Endothelial cell of umbilical vein (primary cell): ENCODE measurements at regions not wholly inside any gene's neighbourhood (a gene's known extent, or its start where the extent isn't known, plus 50 kb on each side); places are given as distances from the start of the nearest gene placed in this dataset.
"Not testable (repeated sequence)": the region's sequence is repeated elsewhere in the genome, so short reads cannot be mapped to it uniquely, and the experiment has no call there.

Source experiments
- BruUV-seq: library from RNA; stranded (reverse); fragments of 400-500 nt; replicated peaks from 2 replicates; lab custom pipeline; 2021; lab: Mats Ljungman, UMichigan
- CTCF ChIA-PET: fragments of 300-600, 350-600 bp; sonication (Branson Sonifier 250); formaldehyde crosslinking; loops from one replicate; lab custom pipeline; 2021; ENCODE audit warnings: antibody characterized with exemption, inconsistent platforms; lab: Charles Lee
- POLR2A ChIA-PET: fragments of 300-600, 350-600 bp; sonication (Branson Sonifier 250); formaldehyde crosslinking; loops from one replicate; lab custom pipeline; 2021; ENCODE audit warnings: antibody characterized with exemption, inconsistent platforms; lab: Charles Lee
- DNase-seq: peaks from one replicate; pipeline ENCODE4 v3.0.0-alpha.2; 2011; ENCODE audit warnings: low read depth, low spot score
- FAIRE-seq: peaks from 2 replicates; lab custom pipeline; 2011; peaks lifted over from hg19 to GRCh38; lab: Jason Lieb, UNC
- H2AFZ ChIP-seq: 2 replicates; pipeline ENCODE4 v1.6.0; 2012; ENCODE audit warnings: low read depth, low read length, control low read depth, inconsistent platforms
- H3K27ac ChIP-seq: 2 replicates; pipeline ENCODE4 v1.5.1; 2011; ENCODE audit warnings: low read depth, mild to moderate bottlenecking, control low read depth, low read length, moderate library complexity; ENCODE audit not compliant: insufficient read depth
- H3K27me3 ChIP-seq, 2 experiments: 2 replicates each; pipeline versions ENCODE4 v1.6.0 to v1.6.1; 2011; ENCODE audit warnings: low read length in 2 of 2, mixed read lengths in 1 of 2; ENCODE audit not compliant: control insufficient read depth in 2 of 2, insufficient read depth in 2 of 2
- H3K36me3 ChIP-seq, 2 experiments: 2 replicates in 1 of 2; 3 replicates in 1 of 2; pipeline ENCODE4 v1.5.1; 2011; ENCODE audit warnings: low read length in 2 of 2, mild to moderate bottlenecking in 1 of 2, moderate library complexity in 1 of 2; ENCODE audit not compliant: control insufficient read depth in 2 of 2, insufficient read depth in 2 of 2; ENCODE audit errors: extremely low read depth in 1 of 2
- H3K4me1 ChIP-seq: 3 replicates; pipeline ENCODE4 v1.5.1; 2011; ENCODE audit warnings: mild to moderate bottlenecking, low read length; ENCODE audit not compliant: control insufficient read depth, insufficient read depth; ENCODE audit errors: extremely low read depth
- H3K4me2 ChIP-seq: 2 replicates; pipeline ENCODE4 v1.6.1; 2011; ENCODE audit warnings: low read length, control low read depth, mixed read lengths; ENCODE audit not compliant: insufficient read depth
- H3K4me3 ChIP-seq, 3 experiments: fragments of 200-600 bp in 1 of 3; sonication (generic), shearing (Covaris generic) in 1 of 3; replicated peaks in 1 of 3; 2 replicates each; pipeline ENCODE4 v1.5.1; 2011 to 2016; ENCODE audit warnings: control low read depth in 3 of 3, low read length in 3 of 3, mild to moderate bottlenecking in 2 of 3, inconsistent platforms in 1 of 3, low read depth in 1 of 3, moderate library complexity in 1 of 3; ENCODE audit not compliant: insufficient read depth in 1 of 3
- H3K79me2 ChIP-seq: 2 replicates; pipeline ENCODE4 v1.6.0; 2012; ENCODE audit warnings: low read length, inconsistent platforms; ENCODE audit not compliant: control insufficient read depth, insufficient read depth
- H3K9ac ChIP-seq: replicated peaks from 2 replicates; pipeline ENCODE3; 2011; ENCODE audit warnings: low read length, control low read depth; ENCODE audit not compliant: insufficient read depth; ENCODE audit errors: extremely low read depth
- H3K9me1 ChIP-seq: replicated peaks from 3 replicates; pipeline ENCODE4 v1.6.0; 2011; ENCODE audit warnings: mild to moderate bottlenecking, low read length; ENCODE audit not compliant: control insufficient read depth, insufficient read depth; ENCODE audit errors: extremely low read depth
- H3K9me3 ChIP-seq: replicated peaks from 2 replicates; pipeline ENCODE4 v1.5.1; 2012; ENCODE audit warnings: low read length, inconsistent platforms; ENCODE audit not compliant: control insufficient read depth, insufficient read depth
- H4K20me1 ChIP-seq: replicated peaks from 2 replicates; pipeline ENCODE3; 2011; ENCODE audit warnings: mild to moderate bottlenecking, low read length; ENCODE audit not compliant: control insufficient read depth, insufficient read depth; ENCODE audit errors: extremely low read depth
- EZH2 ChIP-seq: IDR thresholded peaks from 2 replicates; pipeline ENCODE4 v1.6.1; 2012; ENCODE audit warnings: borderline replicate concordance, low read depth, mild to moderate bottlenecking, moderate library complexity, low read length, inconsistent platforms; ENCODE audit not compliant: severe bottlenecking
- FOS ChIP-seq: IDR thresholded peaks from 2 replicates; pipeline ENCODE4 v1.6.1; 2011; ENCODE audit warnings: mild to moderate bottlenecking, low read length, moderate library complexity, borderline replicate concordance; ENCODE audit not compliant: insufficient read depth
- GATA2 ChIP-seq: IDR thresholded peaks from 2 replicates; pipeline ENCODE4 v1.7.0; 2011; ENCODE audit warnings: low read depth, mild to moderate bottlenecking, moderate library complexity, mixed read lengths, low read length; ENCODE audit not compliant: insufficient read length, insufficient read depth
- JUN ChIP-seq: IDR thresholded peaks from 2 replicates; pipeline ENCODE4 v1.6.1; 2011; ENCODE audit warnings: borderline replicate concordance, low read depth; ENCODE audit not compliant: insufficient read length, insufficient read depth
- MYC ChIP-seq: IDR thresholded peaks from one replicate; pipeline ENCODE4 v1.6.1; 2011; ENCODE audit warnings: mild to moderate bottlenecking, low read depth, low read length
- POLR2A ChIP-seq: IDR thresholded peaks from 2 replicates; pipeline ENCODE4 v1.6.1; 2012; ENCODE audit warnings: low read depth, mild to moderate bottlenecking, control low read depth, low read length
- POLR2AphosphoS5 ChIP-seq: IDR thresholded peaks from 2 replicates; pipeline ENCODE4 v1.6.1; 2012; ENCODE audit warnings: low read depth, mild to moderate bottlenecking, control low read depth, low read length, moderate library complexity; ENCODE audit not compliant: insufficient read depth
- dilution Hi-C: fragments of 300-500 bp; cut with MboI; formaldehyde crosslinking; loops from one replicate; pipeline ENCODE4 v1.15.0; 2019; ENCODE audit warnings: low sequenced_read_pairs; ENCODE audit not compliant: extremely low pct_ligation_motif_present
- intact Hi-C: fragments of 100-400 bp; cut with micrococcal nuclease; formaldehyde crosslinking; loops from one replicate; pipeline ENCODE4 v1.10.0; 2022
- TF ChIP-seq, protein P1 (sequence below): IDR thresholded peaks from 2 replicates; pipeline ENCODE4 v1.6.1; 2011; ENCODE audit not compliant: insufficient read depth, insufficient read length
- TF ChIP-seq, protein P2 (sequence below), 2 donors: IDR thresholded peaks; 1 replicate in 1 of 2; 2 replicates in 1 of 2; pipeline ENCODE4 v1.5.1; 2011; ENCODE audit warnings: low read length in 2 of 2, mild to moderate bottlenecking in 2 of 2, moderate library complexity in 2 of 2, control low read depth in 1 of 2, inconsistent platforms in 1 of 2, low read depth in 1 of 2; ENCODE audit not compliant: insufficient read depth in 1 of 2; ENCODE audit errors: extremely low read depth in 1 of 2

DNA sequence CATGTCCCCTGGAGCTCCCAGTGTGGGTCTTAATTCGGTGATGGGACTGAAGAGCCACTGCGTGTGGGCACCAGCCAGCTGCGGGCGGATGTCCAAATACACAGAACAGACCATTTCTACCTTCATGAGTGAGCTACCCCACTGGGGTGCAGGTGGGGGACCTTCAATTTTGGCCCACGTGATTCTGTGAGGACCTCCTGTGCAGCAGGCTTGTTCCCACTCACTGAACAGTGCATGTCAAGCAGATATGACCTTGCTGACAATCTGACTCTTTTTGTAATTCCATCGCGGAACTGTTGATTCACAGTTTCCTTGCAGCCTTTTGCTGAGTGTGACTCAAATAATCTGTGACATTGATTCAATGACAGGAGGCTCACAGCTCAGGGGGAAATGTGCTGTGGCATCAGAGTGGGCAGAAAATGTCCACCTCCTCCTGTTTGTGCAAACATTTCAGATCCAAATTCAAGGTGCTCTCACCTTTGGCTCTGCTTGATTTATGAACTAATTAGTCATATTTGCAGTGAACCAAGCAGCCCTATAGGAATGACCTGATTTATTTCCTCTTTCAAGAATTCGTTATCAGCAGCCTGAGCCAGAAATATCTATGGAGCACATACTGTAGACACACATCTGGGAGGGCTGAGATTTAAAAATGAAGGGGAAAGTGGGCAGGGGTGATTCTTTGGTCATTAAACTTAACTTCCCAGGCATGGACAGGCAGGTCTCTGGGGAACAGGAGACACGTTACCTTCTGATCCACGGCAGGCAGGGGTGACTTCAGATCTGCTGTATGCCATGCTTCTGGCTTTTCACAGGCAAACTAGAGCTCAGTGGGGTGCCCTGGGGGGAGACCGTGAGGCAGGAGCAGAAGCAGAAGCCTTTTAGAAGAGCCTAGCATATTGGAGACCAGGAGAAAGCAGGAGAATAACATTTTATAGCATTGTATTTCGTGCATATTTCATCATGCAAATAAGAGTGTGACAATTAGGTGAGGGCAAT is 170.0 kb upstream of the KL start:
- Histone ChIP-seq H3K9ac (no peak overlapping the region), H3K9me3 (no peaks in the 10 kb centered on the region), H2AFZ (no peak overlapping the region), H3K4me3 (no peak overlapping the region), H3K27ac (no peak overlapping the region), H3K27me3 (peaks cover 9 to 14% of the 10 kb centered on the region in 2 experiments), H3K4me2 (no peak overlapping the region), H3K79me2 (no peaks in the 10 kb centered on the region), H3K9me1 (no peaks in the 10 kb centered on the region), H3K4me1 (no peaks in the 10 kb centered on the region), H4K20me1 (no peaks in the 10 kb centered on the region), H3K36me3 (no peaks in the 10 kb centered on the region)
- no TSS peak for BruUV-seq
- dilution Hi-C loops (no loop called here), intact Hi-C loops (no loop called here)
- TF ChIP-seq POLR2AphosphoS5 (no peak), JUN (no peak), MYC (no peak), POLR2A (no peak), FOS (no peak), GATA2 (no peak), EZH2 (no peak)
- TF ChIP-seq, protein P1, sequence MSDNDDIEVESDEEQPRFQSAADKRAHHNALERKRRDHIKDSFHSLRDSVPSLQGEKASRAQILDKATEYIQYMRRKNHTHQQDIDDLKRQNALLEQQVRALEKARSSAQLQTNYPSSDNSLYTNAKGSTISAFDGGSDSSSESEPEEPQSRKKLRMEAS = no peak
- TF ChIP-seq, protein P2, sequence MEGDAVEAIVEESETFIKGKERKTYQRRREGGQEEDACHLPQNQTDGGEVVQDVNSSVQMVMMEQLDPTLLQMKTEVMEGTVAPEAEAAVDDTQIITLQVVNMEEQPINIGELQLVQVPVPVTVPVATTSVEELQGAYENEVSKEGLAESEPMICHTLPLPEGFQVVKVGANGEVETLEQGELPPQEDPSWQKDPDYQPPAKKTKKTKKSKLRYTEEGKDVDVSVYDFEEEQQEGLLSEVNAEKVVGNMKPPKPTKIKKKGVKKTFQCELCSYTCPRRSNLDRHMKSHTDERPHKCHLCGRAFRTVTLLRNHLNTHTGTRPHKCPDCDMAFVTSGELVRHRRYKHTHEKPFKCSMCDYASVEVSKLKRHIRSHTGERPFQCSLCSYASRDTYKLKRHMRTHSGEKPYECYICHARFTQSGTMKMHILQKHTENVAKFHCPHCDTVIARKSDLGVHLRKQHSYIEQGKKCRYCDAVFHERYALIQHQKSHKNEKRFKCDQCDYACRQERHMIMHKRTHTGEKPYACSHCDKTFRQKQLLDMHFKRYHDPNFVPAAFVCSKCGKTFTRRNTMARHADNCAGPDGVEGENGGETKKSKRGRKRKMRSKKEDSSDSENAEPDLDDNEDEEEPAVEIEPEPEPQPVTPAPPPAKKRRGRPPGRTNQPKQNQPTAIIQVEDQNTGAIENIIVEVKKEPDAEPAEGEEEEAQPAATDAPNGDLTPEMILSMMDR (IDR thresholded peaks at IDR 0.05; ENCODE audit: extremely low read depth in 1 of 2, insufficient read depth in 1 of 2, low read depth in 1 of 2, low read length in 2 of 2) = no peak
- ChIA-PET CTCF (no interaction called here), POLR2A (no interaction called here)
- DNase-seq (no peak), FAIRE-seq (no peak)

DNA sequence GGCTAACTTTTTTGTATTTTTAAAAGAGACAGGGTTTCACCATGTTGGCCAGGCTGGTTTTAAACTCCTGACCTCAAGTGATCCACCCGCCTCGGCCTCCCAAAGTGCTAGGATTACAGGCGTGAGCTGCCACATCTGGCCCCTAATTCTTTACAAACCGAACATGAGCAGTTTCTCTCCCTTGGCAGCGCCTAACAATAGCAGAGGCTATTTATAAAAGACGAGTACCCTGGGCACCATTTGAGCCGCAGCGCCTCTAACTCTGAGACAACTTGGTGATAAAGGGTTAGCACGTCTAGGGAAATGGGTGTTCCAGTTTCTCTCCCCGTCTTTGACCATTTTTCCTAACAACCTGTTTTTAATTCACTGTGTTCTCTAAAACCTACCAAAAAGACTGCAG is 168.2 kb upstream of the KL start:
- intact Hi-C loops, dilution Hi-C loops, H3K9ac ChIP-seq, H3K36me3 ChIP-seq, H3K9me1 ChIP-seq, H3K4me1 ChIP-seq, H2AFZ ChIP-seq, BruUV-seq, H3K27ac ChIP-seq, H3K9me3 ChIP-seq, H3K4me3 ChIP-seq, H3K4me2 ChIP-seq, H4K20me1 ChIP-seq, FAIRE-seq, CTCF ChIA-PET, POLR2A ChIA-PET, H3K79me2 ChIP-seq, DNase-seq: not testable (repeated sequence)
- peaks cover 14 to 27% of the 10 kb centered on the region in 2 experiments for H3K27me3 ChIP-seq
